ENCODE measurements at regions not wholly inside any gene's neighbourhood (a gene's known extent, or its start where the extent isn't known, plus 50 kb on each side); places are given as distances from the start of the nearest gene placed in this dataset.
"Not testable (repeated sequence)": the region's sequence is repeated elsewhere in the genome, so short reads cannot be mapped to it uniquely, and the experiment has no call there.

GRCh38 chr10:81498011-81498551 is 376.9 kb upstream of the NRG3 start:
- DNase-seq, result no peak

- no peak for DNase-seq
Measured at GRCh38 chr10:81502677-81503359, 372.2 kb upstream of the NRG3 start.

GRCh38 chr10:81505777-81506176 is 369.2 kb upstream of the NRG3 start:
- DNase-seq, result not testable (repeated sequence)

- DNase-seq, result no peak
Measured at GRCh38 chr10:81514811-81515210, 360.2 kb upstream of the NRG3 start.

- no peak for DNase-seq
Measured at GRCh38 chr10:81520688-81521087, 354.3 kb upstream of the NRG3 start.

GRCh38 chr10:81524467-81524866 is 350.5 kb upstream of the NRG3 start:
- DNase-seq, result no peak

- DNase-seq, result no peak
Measured at GRCh38 chr10:81532403-81532802, 342.6 kb upstream of the NRG3 start.

- no peak for DNase-seq
Measured at GRCh38 chr10:81534991-81535390, 340.0 kb upstream of the NRG3 start.

GRCh38 chr10:81541517-81541916 is 333.5 kb upstream of the NRG3 start:
- DNase-seq, result no peak

GRCh38 chr10:81546243-81546642 is 328.8 kb upstream of the NRG3 start:
- no peak for DNase-seq

GRCh38 chr10:81548160-81548559 is 326.8 kb upstream of the NRG3 start:
- no peak for DNase-seq

GRCh38 chr10:81564143-81564542 is 310.9 kb upstream of the NRG3 start:
- DNase-seq, result no peak

- DNase-seq, result no peak
Measured at GRCh38 chr10:81569488-81569887, 305.5 kb upstream of the NRG3 start.

GRCh38 chr10:81570349-81570748 is 304.6 kb upstream of the NRG3 start:
- no peak for DNase-seq

- DNase-seq, result no peak
Measured at GRCh38 chr10:81570878-81571794, 303.9 kb upstream of the NRG3 start.

- no peak for DNase-seq
Measured at GRCh38 chr10:81575036-81575435, 300.0 kb upstream of the NRG3 start.

- DNase-seq, result no peak
Measured at GRCh38 chr10:81576336-81576735, 298.7 kb upstream of the NRG3 start.

- DNase-seq, result no peak
Measured at GRCh38 chr10:81594991-81595390, 280.0 kb upstream of the NRG3 start.

GRCh38 chr10:81600185-81600584 is 274.8 kb upstream of the NRG3 start:
- DNase-seq, result no peak

- DNase-seq, result no peak
Measured at GRCh38 chr10:81603106-81603620, 271.8 kb upstream of the NRG3 start.

- not testable (repeated sequence) for DNase-seq
Measured at GRCh38 chr10:81644485-81644884, 230.5 kb upstream of the NRG3 start.

- DNase-seq, result no peak
Measured at GRCh38 chr10:81655986-81656385, 219.0 kb upstream of the NRG3 start.

- no peak for DNase-seq
Measured at GRCh38 chr10:81662837-81663236, 212.2 kb upstream of the NRG3 start.

GRCh38 chr10:81664800-81665199 is 210.2 kb upstream of the NRG3 start:
- DNase-seq, result not testable (repeated sequence)

Data from effector CD8-positive, alpha-beta T cell (primary cell).